Left cardiac atrium (tissue), 4 donors: ENCODE measurements at regions not wholly inside any gene's neighbourhood (a gene's known extent, or its start where the extent isn't known, plus 50 kb on each side); places are given as distances from the start of the nearest gene placed in this dataset.
A peak's percentile ranks its signal among the peaks of the same experiment; 100 is the strongest.
"Not testable (repeated sequence)": the region's sequence is repeated elsewhere in the genome, so short reads cannot be mapped to it uniquely, and the experiment has no call there.

Experiments
- ATAC-seq, 2 donors: fragments of 200-7000 bp; cut with Tn5 transposase; one replicate each; pipeline ENCODE4 v1.9.1; 2020; ENCODE audit warnings: mild to moderate bottlenecking in 2 of 2, moderate library complexity in 2 of 2
- DNase-seq: peaks from one replicate; pipeline ENCODE4 v3.0.0-alpha.2; 2020
- intact Hi-C, 2 donors: fragments of 100-400 bp; cut with DNase I; formaldehyde crosslinking; loops; one replicate each; pipeline versions ENCODE4 v1.14.1 to v1.15.1; 2022 to 2023
- donor health status: DM: no; HTN: yes; CAD: no.
- donor health status: DM: no; HTN: yes; CAD: no; lungs with severe emphysema.
- donor health status: DM: yes; HTN: yes; CAD: no.
- donor health status: Dilated cardiomyopathy.

DNA sequence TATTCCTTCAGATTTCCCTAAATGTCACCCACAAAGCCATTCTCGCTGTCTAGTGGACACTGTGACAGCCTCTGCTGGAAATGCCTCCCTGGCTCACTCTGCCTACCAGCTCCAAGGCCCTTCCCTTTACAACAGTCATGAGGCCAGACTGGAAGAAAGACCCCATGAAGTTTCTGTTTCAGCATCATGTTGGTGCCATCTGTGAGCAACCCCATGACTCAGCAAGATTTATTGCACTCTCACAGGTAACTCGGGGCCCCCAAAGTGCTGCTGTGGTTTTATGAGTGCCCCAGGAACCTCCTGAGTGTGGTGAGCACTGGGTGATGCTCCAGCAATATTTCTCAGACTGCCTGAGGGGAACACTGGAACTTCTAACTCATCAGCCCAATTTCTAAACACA is 218.6 kb downstream of the ZNF33B start:
- ATAC-seq, result no peak
- intact Hi-C loops, result loop anchor here in 1 of 2 donors (10.0 kb wide), 1 partner anchor 245 kb away; no protein-coding TSS in a partner anchor
- no peak for DNase-seq

DNA sequence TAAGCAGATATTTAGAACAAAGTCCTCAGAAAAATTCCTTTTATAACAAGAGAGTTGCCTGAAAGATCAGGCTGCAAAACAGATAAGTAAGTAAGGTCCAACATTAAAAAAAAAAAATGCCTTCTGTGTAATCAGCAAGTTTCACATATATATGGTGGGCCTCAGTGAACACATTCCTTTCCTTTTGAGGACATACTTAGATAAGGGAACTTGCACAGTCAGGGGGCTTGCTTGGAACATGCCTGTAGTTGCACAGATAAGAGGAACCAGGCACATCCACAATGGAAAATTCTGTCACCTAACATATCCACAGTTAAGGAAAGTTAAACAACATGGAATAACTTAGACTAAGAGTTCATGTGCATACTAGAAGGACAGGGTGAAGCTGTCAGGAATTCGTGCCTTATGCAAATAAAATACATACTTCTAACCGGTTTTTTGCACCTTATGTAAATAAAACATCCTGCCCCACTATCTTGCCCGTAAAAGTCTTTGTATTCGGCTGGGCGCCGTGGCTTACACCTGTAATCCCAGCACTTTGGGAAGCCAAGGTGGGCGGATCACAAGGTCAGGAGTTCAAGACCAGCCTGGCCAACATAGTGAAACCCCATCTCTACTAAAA is 257.3 kb downstream of the ZNF33B start:
- ATAC-seq, result no peak
- DNase-seq, result no peak
- intact Hi-C loops, result no loop called here

DNA sequence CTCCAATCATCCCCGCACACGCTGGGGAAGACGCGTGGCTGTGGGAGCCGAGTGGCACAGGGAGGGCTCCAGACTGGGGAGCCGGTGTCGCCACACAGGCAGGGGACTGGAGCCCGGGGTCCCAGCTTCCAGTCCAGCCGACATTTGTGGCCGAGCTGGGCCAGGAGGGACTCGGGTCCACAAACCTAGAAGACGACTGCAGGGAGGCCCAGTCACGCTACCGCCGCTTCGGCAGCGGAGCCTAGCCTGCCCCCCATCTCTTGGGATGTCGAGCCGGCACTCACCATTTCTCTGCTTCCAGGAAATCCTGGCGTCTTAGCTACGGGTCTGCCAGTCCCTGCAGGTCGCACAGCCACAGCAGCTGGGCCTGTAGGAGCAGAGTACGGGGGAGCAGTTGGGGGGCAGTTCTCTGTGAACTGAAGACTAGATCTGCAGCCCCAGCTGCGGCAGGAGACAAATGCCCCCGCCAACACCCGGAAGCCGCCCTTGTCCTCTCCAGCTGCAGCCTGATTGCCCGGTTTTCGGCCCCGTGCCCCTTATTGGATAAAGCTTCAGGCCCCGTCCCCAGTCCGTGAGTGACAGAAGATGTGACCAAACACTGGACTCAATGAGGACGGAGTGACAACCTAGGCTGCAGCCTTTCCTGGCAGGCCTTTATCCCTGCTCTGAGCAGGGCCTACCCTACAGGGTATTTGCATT is 270.7 kb downstream of the ZNF33B start:
- peak; percentile 89 for DNase-seq
- ATAC-seq, result peak; percentile 100
- intact Hi-C loops, result no loop called here

DNA sequence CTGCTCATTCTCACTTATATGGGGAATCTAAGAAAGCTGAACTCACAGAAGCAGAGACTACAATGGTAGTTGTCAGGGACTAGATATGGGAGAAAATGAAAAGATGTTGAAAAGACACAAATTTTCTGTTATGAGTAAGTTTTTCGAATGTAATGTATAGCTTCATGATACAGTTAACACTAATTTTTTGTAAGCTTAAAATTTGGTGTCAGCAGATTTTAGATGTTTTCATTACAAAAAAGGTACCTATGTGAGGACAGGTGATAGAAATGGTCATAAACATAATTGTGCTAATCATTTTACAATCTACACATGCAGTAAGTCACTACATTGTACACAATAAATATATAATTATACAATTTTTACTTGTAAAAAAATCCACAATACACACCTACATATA is 286.6 kb downstream of the ZNF33B start:
- DNase-seq (no peak), ATAC-seq (no peak)
- intact Hi-C loops, result no loop called here

DNA sequence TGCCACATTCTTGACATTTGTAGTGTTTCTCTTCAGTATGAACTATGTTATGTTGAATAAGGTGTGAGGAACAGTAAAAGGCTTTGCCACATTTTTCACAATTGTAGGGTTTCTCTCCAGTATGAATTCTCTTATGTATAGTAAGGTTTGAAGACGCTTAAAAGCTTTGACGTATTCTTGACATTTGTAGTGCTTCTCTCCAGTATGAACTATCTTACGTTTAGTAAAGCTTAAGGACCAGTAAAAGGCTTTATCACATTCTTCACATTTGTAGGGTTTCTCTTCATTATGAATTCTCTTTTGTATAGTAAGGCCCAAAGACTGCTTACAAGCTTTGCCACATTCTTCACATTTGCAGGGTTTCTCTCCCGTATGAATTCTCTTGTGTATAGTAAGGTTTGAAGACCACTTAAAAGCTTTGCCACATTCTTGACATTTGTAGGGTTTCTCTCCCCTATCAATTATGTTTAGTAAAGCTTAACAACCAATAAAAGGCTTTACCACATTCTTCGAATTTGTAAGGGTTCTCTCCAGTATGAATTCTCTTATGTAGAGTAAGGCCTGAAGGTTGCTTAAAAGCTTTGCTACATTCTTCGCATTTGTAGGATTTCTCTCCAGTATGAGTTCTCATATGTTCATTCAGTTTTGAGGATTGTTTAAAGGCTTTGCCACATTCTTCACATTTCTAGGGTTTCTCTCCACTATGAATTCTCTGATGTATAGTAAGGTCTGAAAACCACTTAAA is 301.6 kb downstream of the ZNF33B start:
- ATAC-seq, intact Hi-C loops, DNase-seq: not testable (repeated sequence)

DNA sequence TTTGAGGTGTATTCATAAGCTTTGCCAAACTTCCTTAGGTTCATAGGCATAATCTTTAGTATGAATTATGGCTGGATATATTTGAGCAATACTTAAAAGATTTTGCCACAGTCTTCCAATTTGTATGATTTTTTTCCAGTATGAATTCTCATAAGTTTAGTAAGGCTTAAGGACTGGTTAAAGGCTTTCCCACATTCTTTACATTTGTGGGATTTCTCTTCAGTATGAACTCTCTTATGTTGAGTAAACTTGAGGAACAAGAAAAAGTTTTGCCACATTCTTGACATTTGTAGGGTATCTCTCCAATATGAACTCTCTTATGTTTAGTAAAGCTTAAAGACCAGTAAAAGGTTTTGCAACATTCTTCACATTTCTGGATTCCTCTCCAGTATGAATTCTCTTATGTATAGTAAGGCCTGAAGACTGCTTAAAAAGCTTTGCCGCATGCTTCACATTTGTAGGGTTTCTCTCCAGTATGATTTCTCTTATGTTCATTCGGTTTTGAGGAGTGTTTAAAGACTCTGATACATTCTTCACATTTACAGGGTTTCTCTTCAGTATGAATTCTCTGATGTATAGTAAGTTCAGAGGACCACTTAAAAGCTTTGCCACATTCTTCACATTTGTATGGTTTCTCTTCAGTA is 302.6 kb downstream of the ZNF33B start:
- ATAC-seq, DNase-seq, intact Hi-C loops: not testable (repeated sequence)

DNA sequence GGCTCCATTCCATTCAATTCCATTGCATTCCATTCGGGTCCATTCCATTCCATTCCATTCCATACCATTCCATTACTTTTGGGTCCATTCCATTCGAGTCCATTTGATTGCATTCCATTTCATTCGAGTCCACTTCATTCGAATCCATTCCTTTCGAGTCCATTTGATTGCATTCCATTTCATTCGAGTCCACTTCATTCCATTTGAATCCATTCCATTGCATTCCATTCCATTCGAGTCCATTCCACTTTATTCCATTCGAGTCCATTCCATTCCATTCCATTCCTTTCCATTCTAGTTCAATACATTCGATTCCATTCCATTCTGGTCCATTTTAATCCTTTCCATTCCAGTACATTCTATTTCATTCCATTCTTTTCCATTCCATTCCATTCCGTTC is 334.0 kb downstream of the ZNF33B start:
- intact Hi-C loops, result no loop called here
- DNase-seq, result no peak
- ATAC-seq, result no peak

DNA sequence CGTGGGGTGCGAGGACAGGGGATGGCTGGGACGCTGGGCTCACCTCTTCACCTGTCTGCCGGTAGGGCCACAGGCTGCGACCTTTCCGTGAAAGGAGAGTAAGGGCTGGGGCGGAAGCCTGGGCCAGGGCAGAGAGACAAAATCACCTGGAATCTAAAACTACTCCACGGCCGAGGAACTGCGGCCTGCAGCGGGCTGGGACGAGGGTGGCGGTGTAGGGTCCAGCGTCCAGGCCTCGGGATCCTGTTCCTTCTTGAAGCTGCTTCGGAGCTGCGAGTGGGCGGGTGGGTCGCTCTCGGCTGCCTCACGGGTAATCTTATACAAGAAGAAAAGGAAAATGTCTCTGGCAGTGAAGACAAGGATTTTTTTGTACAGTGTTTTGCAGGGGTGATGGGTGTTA is 356.5 kb downstream of the ZNF33B start:
- intact Hi-C loops, DNase-seq, ATAC-seq: not testable (repeated sequence)

DNA sequence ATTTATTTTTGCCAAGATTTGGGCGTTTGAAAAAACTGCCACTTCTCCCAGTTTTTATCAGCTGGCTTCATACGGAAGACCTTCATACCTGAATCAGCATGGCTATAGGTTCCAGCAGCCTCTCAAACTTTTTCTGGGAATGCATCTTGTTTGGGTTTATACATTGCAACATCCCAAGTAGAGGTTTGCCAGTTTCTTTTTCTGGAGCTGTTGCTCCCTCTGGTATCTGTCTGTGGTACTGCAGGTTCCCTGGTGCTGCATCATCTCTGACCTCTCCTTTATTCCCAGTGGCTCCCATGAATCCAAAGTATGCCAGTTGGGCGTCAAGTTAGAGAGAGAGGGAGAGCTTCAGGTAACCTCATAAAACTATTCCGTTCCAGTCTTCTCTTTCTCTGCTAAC is 368.6 kb downstream of the ZNF33B start:
- intact Hi-C loops, ATAC-seq, DNase-seq: not testable (repeated sequence)

DNA sequence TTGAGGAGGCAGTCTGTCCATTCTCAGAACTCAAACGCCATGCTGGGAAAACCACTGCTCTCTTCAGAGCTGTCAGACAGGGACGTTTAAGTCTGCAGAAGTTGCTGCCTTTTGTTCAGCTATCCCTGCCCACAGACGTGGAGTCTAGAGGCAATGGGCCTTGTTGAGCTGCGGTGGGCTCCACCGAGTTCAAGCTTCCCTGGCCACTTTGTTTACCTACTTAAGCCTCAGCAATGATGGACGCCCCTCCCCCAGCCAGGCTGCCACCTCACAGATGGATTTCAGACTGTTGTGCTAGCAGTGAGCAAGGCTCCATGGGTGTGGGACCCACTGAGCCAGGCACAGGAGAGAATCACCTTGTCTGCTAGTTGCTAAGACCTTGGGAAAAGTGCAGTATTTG is 375.1 kb downstream of the ZNF33B start:
- DNase-seq, intact Hi-C loops, ATAC-seq: not testable (repeated sequence)

DNA sequence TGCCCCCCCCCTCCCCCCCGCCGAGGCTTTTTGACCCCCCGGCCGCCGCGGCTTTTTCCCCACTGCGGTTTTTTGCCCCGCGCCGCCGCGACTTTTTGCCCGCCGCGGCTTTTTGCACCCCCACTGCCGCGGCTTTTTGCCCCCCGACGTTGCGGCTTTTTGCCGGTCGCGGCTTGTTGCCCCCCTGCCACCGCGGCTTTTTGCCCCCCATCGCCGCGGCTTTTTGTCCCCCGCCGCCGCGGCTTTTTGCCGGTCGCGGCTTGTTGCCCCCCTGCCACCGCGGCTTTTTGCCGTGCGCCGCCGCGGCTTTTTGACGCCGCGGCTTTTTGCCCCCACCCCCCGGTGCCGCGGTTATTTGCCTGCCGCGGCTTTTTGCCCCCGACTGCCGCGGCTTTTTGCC is 395.4 kb downstream of the ZNF33B start:
- intact Hi-C loops, DNase-seq: not testable (repeated sequence)

DNA sequence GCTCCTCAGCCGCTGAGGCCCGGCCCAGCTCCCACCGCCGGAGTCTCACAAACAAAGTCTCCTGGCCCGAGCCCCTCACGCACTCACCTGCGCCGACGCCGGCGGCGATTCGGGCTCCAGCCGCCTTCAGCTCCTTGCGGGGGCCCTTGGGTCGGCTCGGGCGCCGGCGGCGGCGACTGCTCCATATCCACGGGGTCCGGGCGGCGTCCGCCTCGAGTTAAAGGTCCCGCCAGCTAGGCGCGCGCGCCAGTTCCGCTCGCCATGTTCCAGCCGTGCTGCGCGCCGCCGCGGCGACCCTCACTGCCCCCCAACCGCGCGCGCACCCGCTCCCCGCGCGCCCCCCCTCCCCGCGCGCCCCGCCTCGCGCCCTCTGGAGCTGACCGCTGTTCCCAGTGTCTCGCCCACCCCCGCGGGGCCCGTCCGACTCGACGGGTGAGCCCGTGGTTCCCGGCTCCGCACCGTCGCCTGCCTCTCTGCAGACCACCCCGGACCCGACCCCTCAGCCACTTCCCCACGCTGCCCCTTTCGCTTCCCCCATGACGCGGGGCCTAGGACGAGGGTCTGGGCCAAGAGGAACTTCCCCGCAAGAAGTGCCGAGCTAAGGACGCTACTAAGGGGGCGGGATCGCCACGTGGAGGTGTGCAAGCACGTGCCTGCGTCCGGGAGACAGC is 396.1 kb downstream of the ZNF33B start:
- intact Hi-C loops, result no loop called here
- ATAC-seq (no peak), DNase-seq (no peak)

More for the DNA sequence above, 395.4 kb downstream of the ZNF33B start:
- not testable (repeated sequence) for ATAC-seq

DNA sequence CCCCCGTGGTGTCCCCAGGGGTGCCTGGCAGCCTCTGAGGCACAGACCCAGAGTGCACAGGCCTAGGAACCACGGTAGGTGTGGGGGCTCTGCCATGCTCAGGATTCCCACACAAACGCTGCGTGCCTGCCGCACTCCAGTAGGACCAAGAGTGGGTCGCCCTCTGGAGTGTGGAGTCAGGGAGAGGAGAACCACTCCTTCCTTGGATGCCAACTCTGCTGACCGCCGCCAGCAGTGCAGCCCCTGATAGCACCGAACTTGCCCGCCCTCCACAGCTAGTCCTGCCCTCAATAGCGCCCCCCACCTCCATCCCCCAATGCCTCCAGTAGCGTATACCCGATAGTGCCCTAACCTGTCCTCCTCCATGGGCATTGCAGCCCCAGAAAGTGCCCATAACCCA is 402.0 kb downstream of the ZNF33B start:
- ATAC-seq, intact Hi-C loops, DNase-seq: not testable (repeated sequence)

DNA sequence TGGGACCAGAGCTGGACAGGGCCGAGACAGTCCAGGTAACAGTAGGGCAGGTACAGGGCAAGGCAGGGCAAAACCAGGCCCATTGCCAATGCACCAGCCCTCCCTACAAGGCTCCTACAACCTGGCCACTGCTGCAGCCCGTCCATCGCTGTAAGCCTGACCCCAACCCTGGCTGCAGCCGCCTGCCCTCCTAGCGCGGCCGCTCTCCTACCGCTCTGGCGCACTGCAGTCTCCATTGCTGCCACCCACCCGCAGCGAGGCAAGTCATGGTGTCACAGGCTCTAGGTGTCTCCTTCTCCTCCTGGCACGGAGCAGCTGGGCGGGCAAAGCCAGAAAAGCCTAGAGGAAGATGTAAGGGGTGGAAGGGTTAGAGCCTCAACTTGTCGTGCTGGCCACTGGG is 402.6 kb downstream of the ZNF33B start:
- ATAC-seq, intact Hi-C loops, DNase-seq: not testable (repeated sequence)

DNA sequence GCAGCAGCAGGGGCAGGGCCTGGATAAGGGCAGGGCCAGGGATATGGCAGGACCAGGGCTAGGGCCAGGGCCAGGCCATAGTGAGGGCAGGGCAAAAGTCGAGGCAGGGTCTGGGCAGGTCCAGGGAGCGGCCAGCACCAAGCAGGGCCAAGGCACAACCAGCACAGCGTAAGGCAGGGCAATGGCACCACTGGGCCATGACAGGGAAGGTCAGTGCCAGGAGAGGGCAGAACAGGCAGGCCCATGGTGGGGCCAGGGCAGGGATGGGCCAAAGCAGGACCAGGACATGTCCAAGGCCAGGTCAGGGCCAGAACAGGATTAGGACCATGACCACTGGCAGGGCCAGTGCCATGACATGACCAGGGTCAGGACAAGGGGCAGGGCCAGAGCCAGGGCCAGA is 403.1 kb downstream of the ZNF33B start:
- DNase-seq, ATAC-seq, intact Hi-C loops: not testable (repeated sequence)

DNA sequence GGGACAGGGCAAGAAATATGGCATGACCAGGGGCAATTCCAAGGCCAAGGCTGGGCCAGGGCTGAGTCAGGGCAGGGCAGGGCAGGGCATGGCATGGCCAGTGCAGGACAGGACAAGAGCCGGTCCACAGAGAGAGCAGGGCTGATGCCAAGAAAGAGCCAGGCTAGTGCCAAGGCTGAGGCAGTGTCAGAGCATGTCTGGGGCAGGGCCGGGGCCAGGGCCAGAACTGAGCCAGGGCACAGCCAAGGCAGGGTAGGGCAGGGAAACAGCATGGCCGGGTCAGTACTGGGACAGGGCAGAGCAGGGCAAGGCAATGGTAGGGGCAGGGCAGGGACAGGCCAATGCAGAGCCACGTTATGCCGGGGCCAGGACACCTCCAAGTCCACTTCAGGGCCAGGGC is 403.9 kb downstream of the ZNF33B start:
- ATAC-seq, intact Hi-C loops: not testable (repeated sequence)

DNA sequence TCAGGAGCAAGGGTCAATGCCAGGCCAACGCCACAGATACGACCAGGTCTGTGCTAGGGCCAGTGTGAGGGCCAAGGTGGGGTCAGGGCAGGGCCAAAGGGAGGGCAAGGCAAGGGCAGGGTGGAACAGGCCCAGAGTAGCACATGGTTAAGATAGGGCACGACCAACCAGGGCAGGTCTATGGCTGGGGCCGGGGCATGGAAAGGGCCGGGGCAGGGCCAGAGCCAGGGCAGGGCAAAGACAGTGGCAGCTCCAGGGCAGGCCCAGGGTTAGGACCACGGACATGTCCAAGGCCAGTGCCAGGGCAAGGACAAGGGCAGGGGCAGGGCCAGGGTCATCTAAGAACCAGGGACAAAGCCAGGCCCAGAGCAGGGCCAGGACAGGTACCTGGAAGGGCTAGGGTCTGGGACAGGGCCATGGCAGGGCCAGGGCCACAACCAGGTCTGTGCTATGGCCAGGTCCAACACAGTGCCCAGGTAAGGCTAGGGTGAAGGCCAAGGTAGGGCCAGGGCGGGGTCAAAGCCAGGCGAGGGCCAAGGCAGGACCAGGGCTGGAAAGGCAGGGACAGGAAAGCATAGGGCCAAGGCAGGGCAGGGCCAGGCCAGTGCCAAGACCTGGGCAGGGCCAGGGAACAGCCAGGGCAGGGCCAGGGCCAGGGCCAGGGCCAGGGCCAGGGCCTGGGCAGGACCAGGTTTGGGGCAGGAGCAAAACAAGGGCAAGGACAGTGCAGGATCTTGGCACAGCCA is 404.7 kb downstream of the ZNF33B start:
- DNase-seq, intact Hi-C loops, ATAC-seq: not testable (repeated sequence)

More for the DNA sequence above, 403.9 kb downstream of the ZNF33B start:
- DNase-seq, result not testable (repeated sequence)

DNA sequence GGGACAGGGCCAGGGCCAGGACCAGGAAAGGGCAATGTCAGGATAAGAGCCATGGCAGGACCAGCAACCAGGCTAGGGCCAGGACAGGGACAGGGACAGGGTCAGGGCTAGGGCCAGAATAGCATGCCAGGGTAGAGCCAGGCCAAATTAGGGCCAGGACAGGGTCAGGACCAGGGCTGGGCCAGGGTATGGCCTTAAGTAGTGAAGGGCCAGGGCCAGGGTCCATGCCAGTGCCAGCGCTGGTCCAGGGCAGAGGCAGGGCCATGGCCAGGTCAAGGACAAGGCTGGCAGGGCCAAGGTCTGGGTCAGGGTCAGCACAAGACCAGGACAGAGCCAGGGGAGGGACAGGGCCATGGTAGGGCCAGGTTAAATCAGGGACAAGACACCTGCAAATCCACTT is 405.4 kb downstream of the ZNF33B start:
- intact Hi-C loops, DNase-seq, ATAC-seq: not testable (repeated sequence)
